IPS DF 4.7 (cell line): ENCODE measurements at regions not wholly inside any gene's neighbourhood (a gene's known extent, or its start where the extent isn't known, plus 50 kb on each side); places are given as distances from the start of the nearest gene placed in this dataset.
"Not testable (repeated sequence)": the region's sequence is repeated elsewhere in the genome, so short reads cannot be mapped to it uniquely, and the experiment has no call there.

Experiments used
- DNase-seq: peaks from one replicate; pipeline ENCODE4 v3.0.0-alpha.2; 2013; ENCODE audit warnings: low spot score; ENCODE audit errors: extremely low read depth

DNA sequence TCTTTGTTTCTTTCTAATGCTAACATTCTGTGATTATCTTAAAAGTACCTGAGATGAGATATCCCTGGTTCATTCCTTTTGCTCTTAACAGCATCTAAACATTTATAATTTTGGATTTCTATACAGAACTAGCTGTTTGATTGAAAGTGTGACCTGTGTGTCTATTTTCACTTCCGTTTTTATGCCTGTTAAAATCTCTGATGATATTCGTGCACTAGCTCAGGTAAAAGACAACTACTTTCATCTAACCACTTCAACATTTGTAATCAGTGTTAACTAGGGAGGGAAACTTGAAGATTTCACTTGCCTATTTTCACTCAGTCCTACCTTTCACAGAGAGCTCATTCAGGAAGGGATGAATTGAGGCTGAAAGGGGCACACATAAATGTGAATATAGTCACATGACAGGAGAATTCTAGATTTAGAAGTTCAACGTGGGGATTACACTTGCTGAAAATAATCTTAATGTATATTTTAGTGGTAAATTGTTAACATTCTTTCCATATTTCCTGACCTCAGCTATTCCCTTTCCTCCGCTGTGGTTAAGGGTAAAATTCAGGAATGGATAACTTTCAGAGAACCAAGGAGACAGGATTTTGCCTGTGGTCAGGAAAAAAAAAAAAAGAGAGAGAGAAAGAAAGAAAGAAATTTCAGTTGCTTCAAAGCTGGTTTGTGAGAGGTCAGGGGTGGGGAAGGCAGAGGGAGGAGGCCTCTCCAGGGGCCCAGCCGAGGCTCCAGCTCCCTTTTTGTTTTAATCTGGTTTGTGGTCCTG lies 159.8 kb upstream of the TSC22D2 start:
- no peak for DNase-seq

DNA sequence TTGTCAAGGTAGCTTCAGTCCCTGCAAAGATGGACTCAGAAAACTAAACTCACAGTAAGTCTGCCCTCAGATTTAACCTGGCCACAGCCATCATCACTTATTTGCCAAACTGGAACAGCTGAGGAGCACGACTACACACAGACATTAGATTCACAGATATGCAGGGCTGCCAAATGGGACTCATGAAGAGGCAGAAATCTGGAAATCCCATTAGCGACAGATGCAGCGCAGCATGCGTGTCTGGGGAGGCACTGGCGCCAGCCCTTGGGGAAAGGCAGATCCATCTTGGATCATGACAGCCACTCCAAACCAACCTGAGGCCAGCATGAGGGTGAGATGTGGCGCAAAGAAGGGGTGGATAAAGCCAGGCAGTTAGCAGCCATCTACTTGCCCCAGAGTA lies 160.7 kb upstream of the TSC22D2 start:
- no peak for DNase-seq

DNA sequence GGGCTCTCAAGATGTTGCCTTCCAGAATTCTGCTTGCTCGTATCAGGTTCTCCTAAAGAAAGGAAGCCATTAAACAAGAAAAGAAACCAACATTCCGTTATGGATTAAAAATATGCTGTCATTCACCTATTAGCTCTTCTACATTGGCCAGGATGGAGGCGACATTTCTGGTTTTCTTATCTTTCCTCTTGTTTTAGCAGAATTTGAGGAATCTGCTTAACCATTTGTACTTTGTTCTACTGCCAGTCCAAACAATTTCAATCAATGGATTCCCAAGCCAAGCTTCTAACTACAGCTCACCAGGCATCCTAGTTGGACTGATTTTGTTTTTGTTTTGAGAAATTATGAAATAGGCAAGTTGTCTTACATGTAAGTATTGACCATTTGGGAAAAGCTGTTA lies 164.6 kb upstream of the TSC22D2 start:
- DNase-seq, result no peak

DNA sequence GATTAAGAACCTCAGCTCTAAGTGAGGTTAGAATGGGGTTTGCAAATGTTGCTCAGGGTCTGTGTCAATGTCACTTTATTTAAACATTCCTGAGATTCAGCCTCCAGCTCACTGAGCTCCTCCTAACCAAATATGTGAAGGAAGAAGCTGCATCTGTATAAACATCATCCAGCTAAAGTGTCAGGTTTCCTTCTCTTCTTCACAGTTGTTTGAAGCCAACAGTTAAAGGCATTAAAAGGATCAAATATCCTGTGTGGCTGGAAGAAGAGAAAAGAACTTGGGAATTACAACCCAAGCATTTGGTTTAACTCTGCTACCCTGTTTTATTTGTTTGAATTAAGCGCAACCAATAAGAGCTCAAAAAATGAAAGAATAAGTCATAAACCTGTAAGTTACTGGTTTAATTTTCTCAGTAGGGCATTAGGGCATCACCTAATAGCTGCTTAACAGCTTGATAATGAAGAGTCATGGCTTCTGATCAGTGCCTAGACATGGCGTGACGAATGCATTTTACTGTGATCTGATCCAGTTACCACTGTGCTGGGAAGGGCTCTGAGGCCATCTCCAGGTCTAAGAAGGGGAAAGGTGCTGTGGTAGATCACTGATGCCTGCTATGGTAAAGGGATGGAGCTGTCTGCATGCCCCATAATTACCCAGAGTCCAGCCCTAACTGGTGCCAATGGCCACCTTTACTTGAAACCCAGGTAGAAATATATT lies 165.7 kb upstream of the TSC22D2 start:
- DNase-seq, result no peak

DNA sequence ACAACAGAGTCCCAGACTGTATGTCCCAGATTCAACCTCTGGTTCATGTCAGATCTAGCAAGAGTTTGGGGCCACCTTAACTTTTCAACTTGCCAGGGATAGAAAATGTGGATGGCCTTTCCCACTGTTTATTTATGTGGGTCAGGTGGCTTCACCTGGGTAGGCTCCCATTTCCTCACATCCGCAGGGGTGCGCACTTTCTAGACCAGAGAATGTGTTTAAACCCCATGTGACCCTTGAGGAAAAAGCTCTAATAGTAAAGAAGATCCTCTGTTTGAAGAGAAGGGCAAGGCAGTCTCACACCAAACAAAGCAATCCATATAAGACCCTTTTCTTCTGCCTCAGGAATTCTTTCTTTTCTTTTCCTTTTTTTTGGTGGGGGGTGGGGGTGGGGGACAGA lies 167.2 kb upstream of the TSC22D2 start:
- no peak for DNase-seq

DNA sequence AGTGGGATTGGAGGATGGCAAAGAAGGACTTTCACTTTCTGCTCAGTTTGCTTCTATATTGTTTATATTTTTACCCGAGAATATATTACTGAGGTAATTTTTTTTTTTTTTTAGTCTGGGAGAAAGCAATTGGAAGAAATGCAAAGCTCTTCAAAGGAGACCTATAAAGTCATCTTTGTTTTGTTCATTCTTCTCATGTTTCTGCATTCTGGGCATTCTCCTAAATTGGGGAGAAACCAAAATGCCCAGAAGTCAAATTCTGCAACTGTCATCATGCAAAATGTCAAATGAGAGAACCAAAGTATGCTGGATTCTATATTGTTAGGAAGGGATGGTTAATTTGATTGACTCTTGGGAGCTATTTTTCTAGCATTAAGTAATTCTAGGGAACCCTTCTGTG lies 168.3 kb upstream of the TSC22D2 start:
- no peak for DNase-seq

DNA sequence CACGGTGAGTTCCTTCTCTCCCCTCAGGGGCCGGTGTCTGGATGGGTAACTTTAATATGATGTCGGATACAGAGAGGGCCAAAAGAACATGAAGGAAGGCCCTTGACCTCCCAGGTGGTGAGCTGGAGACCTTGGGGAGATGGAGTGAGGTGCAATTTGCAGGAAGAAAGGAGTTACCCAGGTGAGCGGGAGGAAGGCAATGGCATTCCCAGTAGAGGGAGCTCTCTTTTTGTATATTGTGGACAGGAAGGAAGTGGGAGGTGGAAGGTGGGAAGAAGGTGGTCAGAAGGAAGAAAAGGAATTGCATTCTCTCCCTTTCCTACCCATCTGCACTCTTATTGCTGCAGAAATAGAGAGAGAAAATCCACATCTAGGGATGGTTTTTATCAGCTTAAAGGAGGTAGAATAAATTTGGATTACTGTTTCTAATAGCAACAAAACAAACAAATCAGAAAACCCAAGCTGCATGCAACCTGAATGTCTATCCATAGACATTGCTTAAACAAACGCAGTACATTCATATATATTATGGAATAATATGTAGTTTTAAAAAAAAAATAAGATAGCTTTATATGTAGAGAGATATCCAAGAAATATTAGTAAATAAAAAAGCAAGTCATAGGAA lies 169.0 kb upstream of the TSC22D2 start:
- DNase-seq, result no peak

DNA sequence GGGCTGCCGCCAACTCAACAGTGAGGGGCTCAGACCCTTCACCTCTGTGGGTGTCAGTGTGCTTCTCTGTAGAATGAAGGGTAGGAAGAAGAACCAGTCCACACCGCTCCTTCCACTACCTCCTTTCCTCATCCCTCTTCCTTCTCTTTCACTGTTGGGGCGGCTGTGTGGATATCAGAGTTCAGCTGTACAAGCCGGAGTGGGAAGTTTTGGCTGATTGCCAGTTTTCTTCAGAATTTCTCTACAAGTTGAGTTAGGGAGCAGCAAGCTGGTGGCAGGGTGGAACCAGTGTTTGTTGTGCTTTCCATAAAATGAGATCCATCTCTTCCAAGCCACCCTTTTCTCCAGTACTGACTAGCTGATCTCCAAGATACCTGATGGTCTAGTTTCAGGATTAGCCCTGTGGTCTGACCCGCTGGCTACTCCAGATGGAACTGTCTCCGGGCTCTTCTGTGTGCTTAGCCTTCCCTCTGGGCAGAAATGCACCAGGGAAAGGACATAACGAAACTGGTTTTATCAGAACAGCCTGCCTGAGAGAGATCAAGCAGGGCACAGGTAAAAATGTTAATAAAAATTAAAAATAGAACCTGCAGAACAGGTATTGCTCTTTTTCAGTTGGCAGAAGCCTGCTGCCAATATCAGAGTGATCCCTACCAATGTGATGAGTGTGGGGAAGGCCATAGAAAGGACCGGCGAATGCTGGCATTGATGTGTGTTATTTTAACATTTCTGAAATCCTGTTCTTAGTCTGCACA lies 169.9 kb upstream of the TSC22D2 start:
- no peak for DNase-seq

DNA sequence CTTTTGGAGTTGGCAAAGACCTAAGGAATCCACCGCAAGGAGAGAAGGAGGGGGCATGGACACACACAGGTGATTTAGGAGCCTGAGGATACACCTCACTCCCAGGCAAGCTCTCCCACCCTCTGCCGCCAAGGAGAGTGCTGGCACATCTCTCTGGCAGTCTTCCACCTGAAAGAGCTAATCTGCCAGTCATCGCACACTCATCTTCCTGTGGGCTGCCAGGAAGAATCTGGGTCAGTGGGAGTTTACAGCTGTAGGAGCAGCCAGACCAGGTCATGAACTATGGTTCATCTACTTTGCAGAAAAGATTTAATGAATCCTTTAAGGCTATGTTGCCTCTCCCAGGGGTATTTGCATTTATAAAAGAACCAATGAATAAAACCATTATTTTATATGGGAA lies 170.6 kb upstream of the TSC22D2 start:
- no peak for DNase-seq

DNA sequence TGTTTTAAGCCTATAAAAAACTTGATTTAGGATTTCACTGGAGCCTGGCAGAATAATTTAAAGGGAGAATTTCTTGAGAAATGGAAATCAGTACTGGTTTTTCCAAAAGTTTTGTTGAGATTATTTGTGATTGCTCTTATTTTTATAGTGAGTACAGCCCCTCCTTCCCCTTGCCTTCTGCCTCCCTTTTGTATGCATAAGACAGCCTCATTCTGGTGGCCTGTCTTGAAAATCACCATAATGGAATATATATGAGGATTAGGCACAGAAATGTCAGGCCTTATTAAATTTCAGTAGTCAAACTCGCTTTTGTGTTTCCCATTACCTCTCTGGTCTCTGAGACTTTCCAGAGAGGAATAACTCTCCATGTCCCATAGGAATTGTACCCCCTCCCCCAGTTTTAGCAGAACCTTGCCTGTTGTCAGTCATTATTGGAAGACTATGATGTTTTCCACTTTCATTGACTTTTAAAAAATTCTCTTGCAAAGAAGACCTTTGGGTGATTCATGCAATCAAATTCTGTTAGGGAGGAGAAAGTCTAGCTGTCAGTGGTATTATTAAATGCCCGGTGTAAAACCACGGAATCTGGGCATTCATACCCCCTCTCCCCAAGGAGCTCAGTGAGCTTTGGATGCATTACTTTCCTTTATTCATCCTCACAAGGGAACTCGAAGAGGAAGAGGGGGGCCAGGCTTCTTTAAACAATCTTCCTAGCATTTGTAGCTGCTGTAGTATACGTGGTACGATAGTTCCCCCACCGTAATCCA lies 171.6 kb upstream of the TSC22D2 start:
- no peak for DNase-seq

DNA sequence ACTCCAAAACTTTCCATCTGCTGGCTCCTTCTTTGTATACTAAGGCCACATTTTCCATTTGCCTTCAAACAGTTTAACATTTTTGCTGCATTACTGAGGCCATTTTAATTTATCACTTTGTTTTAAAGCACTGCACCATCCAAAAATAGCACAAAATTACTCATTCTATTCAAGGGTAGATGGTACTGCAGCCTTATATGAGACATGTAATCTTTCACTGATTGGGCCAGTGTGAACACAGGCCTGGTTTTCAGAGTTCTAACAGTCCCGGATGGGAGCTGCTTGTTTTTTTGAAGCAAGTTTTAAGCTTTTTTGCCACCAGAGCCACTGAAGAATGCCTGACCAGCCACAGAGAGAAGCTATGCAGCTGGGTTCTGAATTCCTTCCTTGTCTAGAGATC lies 172.3 kb upstream of the TSC22D2 start:
- no peak for DNase-seq

DNA sequence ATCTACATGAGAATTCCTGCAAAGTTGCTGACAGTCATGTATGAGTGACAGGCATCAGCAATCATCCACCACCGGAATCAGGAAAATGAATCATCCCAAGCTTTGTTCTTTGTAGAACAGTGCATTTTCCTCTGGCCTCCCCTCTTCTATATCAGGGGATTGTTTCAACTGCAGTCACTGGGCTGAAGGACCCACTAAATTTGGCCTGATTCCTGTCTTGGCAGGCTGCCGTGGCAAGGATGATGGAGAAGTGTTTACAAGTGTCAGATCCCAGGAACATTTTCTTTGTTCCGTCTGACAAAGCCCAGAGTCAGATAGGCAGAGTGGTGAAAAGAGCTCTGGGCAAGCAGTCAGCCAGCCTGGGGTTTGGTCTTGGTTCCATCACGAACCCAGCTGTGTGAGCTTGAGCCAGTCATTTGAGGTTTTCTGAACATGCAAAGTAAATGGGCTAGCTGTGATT lies 175.1 kb upstream of the TSC22D2 start:
- no peak for DNase-seq

DNA sequence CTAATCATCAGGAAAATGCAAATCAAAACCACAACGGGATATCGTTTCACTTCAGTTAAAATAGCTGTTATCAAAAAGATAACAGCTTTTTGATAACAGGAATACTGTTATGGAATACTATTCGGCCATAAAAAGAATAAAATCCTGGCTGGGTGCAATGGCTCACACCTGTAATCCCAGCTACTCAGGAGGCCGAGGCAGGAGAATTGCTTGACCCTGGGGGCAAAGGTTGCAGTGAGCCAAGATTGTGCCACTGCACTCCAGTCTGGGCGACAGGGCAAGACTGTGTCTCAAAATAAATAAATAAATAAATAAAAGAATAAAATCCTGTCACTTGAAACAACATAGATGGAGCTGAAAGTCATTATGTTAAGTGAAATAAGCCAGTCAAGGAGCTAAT lies 178.1 kb upstream of the TSC22D2 start:
- no peak for DNase-seq

DNA sequence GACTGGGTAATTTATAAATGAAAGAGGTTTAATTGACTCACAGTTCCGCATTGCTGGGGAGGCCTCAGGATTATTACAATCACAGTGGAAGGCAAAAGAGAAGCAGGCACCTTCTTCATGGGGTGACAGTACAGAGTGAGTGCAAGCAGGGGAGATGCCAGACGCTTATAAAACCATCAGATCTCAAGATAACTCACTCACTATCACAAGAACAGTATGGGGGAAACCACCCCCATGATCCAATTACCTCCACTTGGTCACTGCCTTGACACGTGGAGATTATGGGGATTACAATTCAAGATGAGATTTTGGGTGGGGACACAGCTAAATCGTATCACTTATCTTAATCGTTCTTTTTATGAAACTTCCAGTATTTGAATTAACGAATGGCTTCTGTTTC lies 179.5 kb upstream of the TSC22D2 start:
- DNase-seq, result not testable (repeated sequence)

DNA sequence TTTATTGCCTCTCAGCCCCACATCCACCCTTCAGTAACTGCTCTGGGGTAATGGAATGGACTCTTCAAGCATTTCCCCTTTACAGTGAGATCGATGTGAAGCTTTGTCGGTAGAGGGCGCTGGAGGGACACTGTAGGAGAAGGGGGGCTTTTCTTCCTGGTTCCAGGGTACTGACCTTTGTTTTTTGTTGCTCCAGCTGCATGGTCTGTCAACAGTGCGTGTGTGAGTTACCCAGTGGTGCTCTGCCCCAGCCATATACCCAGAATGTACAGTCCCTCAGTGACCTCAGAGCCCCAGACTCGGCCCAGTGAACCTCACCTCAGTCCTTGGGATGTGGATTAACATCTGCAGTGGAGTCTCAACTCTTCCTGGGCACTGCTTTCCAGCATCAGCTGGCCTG lies 180.3 kb upstream of the TSC22D2 start:
- DNase-seq, result peak; percentile 66

DNA sequence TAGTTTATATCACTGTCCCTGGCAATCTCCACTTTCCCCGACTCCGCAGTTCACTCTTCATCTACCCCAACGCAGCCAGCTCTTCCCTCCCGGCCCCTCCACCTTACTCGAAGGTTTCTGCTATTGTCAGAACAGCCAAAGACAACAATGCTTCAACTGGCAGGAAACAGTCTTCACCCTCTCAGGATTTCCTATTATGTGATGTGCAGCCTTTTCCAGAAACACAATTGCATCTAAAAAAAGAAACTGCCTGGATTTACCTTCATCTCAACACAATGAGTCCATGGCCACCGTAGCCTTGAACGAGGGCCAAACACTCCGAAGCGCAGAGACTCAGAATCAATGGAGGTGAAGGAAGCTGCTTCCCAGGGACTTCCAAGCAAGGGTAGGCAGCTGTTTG lies 182.1 kb upstream of the TSC22D2 start:
- DNase-seq, result no peak

DNA sequence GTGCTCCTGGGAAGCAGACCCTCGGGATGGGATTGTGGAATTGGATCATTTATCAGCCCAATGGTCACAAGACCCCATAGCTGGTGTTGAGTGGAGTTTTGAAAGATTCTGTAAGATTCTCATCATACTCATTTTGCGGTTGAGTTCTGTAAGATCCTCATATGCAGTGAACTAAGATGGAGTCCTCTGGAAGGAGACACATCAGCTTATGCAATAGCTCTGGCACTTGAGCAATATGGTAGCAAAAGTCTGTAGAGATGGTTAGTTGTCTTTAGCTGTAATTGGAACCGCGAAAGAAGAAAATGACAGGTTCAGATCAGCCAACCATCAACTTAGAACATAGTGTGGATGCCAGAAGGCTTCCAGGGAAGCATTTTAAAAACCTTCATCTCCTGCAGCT lies 184.5 kb upstream of the TSC22D2 start:
- DNase-seq, result no peak

DNA sequence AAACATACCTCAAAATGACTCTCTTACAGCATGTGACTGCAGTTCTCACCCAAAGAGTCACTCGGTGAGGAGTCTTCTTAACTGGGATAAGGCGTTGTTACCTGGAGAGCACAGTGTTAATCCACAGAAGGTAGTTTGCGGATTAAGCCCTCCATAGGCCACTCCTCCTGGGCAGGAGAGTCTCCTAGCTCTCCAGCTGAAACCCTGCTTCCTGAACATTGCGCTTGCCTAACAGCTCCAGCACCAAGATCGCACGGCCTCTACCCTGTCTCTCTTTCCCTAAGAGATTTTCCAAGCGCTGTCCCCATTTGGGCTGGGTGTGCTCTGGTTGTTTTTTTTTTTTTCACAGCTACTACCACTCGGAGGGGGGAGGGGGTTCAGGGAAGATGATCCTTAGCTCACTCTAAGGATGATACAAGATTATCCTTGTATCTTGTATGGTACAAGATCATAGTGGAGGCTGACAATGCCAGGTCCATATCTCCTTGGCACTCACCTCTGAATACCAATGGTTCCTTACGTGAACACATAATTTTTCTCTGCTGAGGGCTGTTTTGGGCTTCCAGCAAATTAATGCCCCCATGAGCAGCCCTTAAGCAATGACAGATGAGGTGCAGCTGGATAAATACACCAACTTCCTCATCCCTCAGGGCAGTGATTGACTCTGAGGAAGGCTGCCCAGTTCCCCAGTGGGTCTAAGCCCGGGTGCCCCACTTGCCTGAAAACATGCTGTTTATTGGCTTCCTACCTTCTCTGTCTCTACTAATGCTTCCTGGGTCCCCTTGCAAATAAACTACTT lies 185.2 kb upstream of the TSC22D2 start:
- DNase-seq, result no peak

DNA sequence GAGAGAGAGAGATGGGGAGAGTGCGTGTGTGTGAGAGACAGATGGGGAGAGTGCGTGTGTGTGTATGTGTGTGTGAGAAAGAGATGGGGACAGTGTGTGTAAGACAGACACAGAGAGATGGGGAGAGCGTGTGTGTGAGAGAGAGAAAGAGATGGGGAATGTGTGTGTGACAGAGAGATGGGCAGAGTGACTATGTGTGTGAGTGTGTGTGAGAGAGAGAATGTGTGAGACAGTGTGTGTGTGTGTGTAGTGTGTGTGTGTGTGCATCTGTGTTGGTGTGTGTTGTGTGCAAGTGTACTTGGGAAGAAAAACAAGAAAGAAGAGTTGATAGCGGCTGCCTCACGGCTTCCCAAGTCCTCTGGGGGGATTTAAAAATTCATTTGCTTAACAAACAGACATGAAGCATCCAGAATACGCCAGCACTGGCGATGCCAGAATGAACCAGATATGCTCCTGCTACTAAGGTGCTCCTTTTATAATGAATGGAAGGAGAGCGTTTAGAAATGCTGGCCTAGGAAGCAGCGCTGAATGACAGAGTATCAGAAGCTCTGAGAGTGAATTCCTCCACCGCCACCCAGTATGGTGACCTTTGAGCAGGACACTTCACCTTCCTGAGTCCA lies 186.1 kb upstream of the TSC22D2 start:
- no peak for DNase-seq

DNA sequence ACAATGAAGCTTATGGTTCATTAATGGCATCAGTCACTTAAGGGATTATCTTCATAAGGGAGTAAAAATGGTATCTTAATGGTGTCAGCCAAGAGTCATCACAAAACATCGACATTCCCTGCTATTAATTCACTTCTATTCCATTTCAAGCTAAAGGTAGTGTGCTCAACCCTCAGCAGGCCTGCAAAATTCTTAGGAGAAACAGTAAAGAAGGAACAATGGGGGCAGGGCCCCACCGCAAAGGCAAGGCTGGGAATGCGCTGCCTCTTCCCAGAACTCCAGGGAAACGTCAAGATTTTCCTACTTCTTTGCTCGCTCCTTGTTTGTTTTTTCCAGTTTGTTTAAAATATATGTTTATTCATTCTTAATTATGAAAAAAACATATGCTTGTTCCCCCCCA lies 187.3 kb upstream of the TSC22D2 start:
- no peak for DNase-seq
